GM03348 (cell line): ENCODE measurements at regions not wholly inside any gene's neighbourhood (a gene's known extent, or its start where the extent isn't known, plus 50 kb on each side); places are given as distances from the start of the nearest gene placed in this dataset.

Experiments used
- DNase-seq: peaks from one replicate; pipeline ENCODE4 v3.0.0; 2012; ENCODE audit warnings: low spot score

DNA sequence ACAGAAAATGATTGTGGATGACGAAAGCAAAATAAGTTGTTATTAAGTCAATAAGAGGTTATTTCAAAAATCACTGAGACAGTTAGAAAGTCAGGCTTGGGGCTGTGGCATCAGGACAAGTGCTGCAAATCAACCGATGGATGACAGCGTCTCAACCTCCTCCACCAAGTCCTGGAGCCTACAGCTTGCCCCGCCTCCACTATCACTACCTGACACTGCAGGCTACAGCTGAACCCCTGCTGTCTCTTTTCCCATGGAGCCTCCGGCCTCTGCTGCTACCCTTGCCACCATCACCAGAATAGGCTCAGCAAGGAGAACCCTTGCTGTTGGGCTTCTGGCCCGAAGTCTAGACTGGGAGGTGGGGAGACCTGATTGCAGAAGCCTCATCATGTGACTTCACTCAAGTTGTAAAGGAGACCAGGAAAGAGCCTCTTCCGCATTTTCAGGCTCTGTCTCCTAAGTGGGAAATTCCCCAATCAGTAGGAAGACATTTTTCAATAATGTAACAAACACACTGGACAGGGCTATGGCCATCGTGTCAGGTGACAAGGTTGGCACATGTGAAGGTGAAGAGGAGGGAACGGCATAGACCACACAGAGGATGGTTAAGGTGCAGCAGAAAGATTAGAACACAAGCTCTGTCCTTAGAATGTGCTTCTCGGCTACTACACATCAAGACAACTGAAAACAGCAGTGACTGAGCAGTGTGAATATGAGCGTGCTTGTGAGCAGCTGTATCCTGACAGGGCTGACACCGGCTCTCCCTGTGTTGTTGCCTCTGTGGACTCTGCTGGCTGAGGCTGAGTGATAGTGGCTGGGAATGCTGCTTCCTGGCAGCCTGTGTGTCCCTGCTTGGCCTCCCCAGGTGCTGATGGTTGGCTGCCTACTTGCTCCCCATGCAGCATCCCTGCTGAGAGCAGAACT, 660.7 kb downstream of the PTPRU start:
- DNase-seq = no peak

DNA sequence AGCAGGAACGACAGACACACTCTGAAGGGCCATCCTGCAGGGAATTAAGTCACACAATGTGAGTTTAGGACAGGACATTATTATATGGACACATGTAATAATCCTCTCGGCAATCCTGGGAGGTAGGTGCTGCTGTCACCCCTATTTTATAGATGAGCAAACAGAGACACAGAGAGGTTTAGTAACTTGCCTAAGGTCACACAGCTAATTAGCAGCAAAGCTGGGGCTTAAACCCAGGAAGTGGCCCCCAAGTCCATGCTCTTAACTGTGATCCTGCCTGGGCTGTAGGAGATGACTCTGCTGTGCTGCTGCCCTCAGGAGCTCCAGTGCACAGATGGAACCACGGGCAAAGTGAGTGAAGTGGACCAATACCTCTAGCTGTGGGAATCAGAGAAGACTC, 660.0 kb downstream of the PTPRU start:
- no peak for DNase-seq

DNA sequence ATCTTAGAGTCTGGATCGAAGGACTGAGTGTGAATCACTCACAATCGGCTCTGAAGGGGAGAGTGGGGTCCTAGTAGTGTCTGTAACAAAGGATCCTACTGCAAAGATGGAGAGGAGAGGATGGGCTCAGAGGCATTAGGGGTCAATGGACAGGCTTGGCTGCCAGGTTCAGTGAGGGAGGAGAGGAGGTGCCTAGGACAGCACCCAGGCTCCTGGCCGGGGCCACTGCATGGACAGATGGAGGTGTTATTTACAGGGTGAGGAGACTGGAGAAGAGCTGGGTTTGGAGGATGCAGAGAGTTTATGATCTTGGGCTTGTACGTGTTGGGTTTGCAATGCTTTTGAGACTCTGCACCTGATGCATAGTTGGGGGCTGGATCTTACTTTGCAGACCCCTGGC, 658.9 kb downstream of the PTPRU start:
- DNase-seq = no peak

DNA sequence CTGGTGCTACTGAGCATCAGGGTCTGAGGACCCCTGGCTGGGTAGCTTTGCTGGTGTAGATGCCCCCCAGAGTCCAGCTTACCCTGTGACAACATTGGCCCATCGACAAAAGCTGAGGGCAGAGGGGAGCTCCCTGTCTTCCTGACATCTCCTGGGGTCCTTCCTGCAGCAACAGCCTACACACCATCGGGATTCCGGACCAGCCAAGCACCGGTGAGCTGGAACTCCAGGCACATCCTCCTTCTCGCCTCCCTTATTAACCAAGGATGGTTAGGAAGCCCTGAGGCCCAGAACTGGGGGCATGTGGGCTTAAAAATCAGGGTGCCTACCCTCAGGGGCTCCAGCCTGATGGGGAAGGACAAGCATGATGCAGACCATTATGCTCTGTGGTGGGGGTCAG, 658.0 kb downstream of the PTPRU start:
- DNase-seq = no peak

DNA sequence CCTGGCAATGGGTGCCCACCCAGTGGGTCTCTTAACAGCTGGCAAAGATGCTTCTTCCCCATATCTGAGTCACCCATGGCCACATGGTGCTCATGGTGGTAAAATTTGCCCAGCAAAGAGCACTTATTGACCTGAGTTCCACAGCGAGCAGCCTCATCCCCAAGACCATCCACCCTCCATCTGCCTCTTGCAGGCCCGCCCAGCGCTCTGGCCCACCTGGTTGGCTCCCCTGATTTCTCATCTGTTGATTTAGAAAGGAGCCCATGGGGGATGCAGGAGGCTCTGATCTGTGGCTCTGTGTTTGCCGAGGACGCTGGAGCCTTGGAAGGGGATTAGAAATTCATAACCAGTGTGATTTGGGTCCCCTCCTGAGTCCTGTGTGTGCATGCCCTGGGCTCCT, 657.5 kb downstream of the PTPRU start:
- DNase-seq = no peak

DNA sequence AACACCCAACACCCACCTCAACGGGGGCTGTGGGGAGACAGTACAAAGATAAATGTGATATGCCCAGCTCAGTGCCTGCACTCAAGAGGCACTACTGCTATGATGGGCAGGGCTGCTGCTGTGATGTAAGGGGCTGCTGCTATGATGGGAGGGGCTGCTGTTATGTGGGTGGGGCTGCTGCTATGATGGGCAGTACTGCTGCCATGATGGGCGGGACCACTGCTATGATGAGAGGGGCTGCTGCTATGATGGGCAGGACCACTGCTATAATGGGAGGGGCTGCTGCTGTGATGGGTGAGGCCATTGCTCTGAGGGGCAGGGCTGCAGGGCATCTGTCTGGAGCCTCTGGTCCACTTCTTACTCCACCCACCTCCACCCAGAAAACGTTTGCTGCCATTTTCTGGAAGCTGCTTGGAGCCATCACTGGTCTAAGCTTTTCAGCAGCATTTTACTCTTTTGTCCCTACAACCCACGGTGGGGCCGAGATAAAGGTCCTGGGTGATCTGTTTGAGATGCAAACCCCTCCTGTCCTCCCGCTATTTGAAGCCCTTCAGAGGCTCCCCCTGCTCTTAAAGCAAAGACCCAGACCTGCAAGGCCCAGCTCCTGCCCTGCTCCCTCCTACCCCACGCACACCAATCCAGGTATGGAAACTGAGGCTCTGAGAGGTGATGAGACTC, 656.9 kb downstream of the PTPRU start:
- DNase-seq = no peak

DNA sequence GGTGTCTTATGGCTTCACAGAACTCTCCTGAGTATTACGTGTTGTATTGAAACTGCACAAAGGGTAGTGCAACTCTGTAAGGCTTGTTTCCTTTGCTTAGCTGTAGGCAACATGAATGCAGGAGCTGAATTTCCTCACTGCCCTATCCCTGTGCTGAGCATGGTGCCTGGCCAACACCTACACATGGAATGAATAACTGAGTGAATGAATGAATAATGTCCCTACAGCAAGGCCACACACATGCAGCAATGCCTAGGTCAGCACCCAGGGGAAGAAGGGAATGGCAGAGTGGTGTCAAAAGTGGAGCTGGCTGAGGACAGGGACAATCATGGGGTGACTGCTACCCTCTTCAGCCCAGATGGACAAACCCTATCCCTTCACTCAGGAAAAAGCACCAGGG, 655.9 kb downstream of the PTPRU start:
- DNase-seq = no peak

DNA sequence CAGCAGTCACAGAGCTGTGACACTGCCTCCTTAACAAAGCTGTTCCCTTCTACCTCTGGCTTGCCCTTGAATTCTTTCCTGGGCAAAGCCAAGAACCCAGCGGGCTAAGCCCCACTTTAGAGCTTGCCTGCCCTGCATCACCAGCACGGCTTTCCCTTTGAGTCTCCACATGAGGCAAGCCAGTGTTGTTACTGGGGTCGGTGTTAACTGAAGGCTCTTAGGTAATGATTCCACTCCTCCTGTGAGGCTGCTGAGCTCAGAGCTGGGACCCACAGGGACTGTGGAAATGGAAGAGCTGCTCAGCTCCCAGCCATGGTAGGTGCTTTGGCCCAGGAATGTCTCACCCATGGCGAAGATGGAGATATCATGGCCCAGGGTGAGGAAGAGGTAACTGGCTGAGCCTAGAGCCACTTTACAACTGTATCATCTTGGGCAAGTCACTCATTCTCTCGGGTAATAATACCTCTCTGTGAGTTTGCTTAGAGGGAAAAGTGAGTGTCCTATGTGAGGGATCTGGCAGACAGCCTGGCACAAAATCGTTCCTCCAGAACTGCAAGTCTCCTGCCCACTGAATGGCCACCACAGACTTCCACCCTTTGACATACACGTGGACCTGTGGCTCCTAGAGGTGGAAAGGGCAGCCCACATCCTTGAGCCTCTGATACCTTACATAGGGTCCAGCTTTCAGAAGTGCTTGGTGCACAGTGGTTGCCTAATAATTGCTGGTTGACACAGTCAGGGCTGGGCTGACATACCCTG, 654.1 kb downstream of the PTPRU start:
- no peak for DNase-seq

DNA sequence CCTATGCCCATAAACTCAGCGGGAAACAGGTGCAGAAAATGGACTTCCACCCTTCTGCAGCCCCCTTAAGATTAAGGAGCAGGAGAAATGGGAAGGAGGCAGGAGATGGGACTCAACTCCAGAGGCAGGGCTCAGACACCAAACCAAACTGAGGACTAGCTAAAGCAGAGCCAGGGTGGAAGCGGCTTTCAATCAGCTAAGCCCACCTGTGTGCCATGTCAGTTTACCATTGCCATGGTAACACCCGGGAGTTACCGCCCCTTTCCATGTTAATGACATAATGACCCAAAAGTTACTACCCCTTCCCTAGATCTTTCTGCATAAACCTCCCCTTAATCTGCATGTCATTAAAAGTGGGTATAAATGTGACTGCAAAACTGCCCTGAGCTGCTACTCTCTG, 653.5 kb downstream of the PTPRU start:
- DNase-seq = no peak

DNA sequence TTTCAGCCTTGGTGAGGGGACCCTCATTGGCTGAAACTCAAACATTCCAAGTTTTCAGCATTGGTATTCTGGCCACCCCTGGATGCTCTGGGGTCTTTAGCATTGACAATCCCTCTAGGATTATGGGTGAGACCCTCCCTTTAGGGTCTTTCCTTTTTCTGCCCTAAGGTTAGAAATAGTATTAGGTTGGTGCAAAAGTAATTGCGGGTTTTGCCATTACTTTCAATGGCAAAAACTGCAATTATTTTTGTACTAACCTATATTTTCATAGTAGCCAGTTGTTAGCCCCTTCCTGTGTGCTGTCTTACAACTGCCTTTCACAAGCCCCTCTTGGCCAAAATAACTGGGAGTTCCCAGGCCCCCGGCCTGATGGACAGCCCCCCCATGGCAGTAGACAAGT, 648.4 kb downstream of the PTPRU start:
- DNase-seq = no peak

DNA sequence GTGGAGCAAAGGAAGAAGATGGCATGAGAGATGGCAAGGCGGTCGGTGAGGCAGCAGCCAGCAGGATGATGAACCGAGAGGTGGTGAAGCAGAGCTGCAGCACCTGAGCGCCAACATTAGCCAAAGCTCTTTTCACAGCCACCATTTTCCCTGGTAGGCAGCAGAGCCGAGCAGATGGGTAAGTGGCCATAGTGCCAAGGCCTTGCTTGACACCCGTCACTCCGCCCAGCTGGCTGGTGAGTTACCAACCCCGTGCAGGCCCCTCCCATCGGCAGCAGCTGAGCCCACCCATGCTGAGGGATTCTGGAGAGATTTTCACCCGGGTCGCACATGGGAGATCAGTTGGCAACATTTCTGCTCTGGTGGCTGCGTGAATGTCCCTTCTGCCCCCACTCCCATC, 647.7 kb downstream of the PTPRU start:
- no peak for DNase-seq

DNA sequence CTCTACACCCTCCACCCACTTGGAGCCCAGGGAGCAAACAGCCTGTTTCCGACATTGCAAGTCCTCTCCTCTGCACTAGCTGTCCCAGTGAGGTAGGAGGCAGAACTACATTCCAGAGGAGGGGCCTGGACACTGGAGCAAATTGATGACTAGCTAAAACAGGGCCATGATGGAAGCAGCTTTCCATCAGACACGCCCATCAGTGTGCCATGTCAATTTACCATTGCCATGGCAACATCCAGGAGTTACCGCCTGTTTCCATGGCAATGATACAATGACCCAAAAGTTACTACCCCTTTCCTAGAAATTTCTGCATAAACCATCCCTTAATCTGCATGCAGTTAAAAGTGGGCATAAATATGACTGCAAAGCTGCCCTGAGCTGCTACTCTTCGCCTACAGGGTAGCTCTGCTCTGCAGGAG, 647.1 kb downstream of the PTPRU start:
- DNase-seq = no peak

DNA sequence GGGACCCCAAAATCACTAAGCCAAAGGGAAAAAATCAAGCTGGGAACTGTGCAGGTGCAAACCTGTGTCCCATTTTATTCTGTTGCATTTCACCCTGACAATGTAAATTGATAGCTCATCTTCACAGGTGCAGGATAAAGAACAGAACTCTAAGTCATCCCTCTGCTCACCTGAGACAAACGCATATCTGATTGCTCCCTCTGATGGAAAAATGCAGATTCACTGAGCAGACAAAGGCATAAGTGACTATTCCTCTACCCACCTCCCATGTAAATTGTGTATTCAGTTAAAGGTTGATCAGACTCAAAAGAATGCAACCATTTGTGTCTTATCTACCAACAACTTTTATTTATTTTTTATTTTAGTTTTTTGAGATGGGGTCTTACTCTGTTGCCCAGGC, 644.2 kb downstream of the PTPRU start:
- DNase-seq = no peak

DNA sequence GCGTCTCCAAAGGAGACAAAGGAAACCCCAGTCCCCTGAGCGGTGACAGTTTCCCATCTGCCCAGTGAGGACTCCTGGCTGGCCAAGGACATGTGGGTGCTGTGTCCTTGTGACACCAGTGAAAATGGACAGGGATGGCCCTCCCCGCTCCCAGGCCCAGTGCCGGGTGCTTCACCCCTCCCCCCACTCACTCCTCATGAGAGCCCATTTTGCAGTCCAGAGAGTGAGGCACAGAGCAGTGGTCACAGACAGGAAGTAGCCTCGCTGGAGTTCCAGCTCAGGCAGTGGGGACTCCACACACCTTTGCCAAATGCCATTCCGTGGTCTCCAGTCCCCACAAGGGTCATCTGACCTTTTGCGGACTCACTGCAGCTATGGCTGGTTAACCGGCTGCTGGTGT, 642.9 kb downstream of the PTPRU start:
- no peak for DNase-seq

DNA sequence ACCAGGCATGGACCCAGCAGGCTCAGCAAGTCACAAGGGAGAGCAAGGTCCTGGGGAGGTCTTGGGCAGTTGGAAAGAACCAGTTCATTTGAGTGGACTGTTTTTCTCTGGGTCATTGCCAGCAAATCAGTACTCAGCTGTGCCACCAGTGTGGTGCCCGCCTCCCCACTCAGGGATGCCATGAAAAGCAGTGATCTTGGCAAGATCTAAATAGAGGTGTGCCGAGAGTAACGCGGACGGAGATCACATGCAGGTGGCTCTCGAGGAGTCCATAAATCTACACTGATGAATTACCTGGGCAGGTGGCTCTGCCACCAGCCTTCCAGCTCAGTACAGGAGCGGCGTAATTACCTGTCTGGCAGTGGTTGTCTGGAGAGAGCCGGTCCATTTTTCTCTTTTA, 642.2 kb downstream of the PTPRU start:
- no peak for DNase-seq

DNA sequence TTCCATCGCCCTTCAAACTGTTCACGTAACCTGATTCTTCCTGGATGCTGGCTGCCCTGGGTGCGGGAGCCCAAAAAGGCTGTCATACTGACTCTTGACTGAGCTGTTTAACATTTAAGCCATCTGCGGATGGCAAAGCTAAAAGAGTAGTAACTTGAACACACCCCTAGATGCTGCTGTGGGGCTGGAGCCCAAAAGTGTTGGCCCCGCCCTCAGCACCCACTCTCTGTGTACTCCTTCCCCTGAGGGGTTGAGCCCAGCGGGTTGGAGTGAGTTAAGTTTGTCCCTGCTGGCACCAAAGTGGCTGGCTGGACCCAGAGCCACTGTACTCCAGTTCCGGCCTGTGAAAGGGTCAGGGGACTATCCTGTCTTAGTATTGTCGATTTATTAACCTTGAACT, 640.6 kb downstream of the PTPRU start:
- DNase-seq = no peak

DNA sequence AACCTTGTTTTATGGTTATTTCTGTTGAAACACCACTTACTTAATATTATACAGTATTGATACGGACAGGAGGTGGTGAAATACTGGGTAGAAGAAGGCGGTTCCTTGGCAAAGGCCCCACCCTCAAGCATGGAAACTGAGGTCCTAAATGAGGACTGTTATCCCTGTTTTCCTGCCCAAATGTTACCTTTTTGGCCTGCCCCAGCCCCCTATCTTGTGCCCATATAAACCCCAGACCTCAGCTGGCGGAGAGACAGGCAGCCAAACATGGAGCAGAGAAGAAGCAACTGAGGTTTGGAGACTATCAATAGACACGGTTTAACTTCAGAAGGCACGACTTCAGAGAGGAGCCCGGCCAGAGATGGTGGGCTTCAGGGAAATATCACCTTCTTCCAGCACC, 640.1 kb downstream of the PTPRU start:
- no peak for DNase-seq

DNA sequence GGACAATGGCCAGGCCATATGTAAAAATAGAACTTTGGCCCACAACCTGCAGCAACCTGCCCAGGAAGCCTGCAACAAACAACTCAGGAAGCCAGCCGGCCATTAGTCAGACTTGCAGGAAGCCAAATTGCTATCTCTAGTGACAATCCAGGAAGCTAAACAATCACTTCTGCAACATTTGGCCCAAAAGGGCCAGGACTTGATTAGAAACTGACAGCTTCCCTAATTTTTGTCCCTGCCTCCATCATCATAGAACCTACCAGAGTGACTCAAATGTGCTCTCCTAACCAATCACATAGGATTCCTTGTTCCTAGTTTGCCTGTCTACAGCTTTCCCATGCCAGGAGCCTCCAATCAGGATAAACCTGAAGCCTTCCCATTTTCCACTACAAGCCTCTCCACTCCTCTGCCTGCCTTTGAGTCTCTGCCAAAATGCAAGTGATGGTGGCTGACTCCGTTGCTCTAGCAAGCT, 639.3 kb downstream of the PTPRU start:
- DNase-seq = no peak

DNA sequence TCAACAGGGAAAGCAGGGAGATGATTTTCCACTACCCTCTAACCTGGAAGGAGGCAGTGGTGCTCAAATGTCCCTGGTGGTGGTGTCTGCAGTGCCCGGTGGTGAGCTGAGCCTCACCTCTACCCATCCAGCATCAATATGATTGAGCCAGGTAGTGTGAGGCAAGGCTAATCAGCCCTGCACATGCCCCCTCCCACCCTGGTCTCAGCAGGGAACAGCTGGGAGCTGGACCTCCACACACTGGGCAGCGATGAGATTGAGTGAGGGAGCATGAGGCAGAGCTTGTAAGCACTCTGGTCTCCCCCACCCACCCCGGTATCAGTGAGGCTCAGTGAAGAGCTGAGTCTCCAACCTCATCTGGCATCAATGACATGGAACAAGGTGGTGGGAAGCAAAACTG, 634.3 kb downstream of the PTPRU start:
- no peak for DNase-seq

DNA sequence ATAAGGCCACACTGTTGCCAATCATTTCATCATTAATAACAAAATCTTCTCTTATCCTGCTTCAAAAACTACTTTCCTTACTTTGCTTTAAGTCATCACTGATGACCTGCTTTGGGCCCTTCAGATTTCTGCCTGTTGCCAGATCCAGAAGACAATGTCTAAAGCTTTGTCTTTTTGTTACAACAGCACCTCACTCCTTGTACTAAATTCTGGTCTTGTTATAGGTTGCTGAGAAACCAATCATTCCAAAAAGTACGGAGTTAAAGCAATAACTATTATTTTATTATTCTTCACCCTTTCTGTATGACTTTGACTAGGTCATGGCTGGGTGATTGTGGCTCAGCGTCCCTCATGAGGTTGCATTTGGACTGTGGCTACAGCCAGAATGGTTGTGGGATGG, 633.5 kb downstream of the PTPRU start:
- DNase-seq = no peak

DNA sequence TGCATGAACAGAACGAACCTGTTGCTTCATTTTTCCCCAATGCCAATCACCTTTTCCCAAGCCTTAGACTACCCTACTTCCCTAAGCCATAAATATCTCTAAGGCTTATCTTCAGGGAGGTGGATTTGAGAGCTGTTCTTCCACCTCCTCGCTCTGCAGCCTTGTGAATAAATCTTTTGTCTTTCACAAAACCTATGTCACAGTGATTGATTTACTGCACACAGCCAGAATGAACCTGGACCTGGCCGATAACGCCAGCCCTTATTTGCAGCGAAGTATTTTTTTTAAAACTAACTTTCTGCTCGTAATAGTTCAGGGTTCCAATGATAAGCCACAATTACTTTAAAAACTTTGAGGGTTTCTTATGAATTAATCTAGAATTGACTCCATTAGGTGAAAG, 632.6 kb downstream of the PTPRU start:
- no peak for DNase-seq

DNA sequence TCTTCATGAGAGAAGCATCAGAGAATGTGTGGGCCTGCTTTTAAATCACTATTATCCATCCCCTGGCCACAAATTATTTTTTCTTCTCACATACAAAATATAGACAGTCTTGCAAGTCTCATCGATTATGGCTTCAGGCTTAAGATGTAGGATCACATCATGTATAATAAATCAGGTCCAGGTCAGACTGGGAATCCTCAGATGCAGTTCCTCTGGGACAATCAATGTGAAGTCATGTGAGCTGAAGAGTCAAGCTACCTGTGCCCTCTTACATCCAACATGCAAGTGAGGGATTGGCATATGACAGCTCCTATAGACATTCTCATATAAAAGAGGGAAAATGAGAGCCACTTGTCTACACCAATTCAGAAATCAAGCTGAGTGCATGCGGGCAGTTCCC, 631.8 kb downstream of the PTPRU start:
- no peak for DNase-seq

DNA sequence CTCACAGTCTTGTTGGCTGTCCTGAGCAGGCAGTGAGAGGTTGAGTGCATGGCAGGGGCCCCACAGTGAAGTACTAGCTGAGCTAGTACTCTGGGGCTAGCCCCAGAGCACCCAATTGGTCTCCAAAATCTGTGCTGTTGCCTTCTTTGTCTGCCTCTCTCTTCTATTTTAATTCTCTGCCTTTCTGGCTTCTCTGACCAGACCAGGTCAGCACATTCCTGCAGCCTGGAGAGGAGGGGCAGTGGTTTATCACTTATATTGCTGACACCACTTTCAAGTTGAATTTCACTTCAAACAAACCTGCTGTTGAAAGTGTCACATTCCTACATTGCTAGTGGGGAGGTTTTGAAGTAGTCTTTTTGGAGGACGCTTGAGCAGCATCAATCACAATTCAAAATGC, 628.7 kb downstream of the PTPRU start:
- no peak for DNase-seq
